ENCODE measurements at regions not wholly inside any gene's neighbourhood (a gene's known extent, or its start where the extent isn't known, plus 50 kb on each side); places are given as distances from the start of the nearest gene placed in this dataset.

- H3K27me3 Mint-ChIP-seq (ENCODE audit: insufficient read depth), result no peaks in the 10 kb centered on the region
- peaks cover 43% of the 10 kb centered on the region for H3K9me3 Mint-ChIP-seq
- no peak for DNase-seq
- H3K36me3 Mint-ChIP-seq (ENCODE audit: low read depth), result no peaks in the 10 kb centered on the region
- H3K4me3 Mint-ChIP-seq, result no peak overlapping the region
- no peaks in the 10 kb centered on the region for H3K4me1 Mint-ChIP-seq (ENCODE audit: low read depth)
- no peak for TF ChIP-seq CTCF (IDR thresholded peaks at IDR 0.05)
- no peak overlapping the region for H3K27ac Mint-ChIP-seq
Measured at GRCh38 chr1:191929383-191929782, 228.9 kb upstream of the RGS18 start.

- Mint-ChIP-seq H3K4me3 (no peak overlapping the region), H3K9me3 (peaks cover 19% of the 10 kb centered on the region), H3K27me3 (ENCODE audit: insufficient read depth) (no peaks in the 10 kb centered on the region), H3K27ac (no peak overlapping the region), H3K36me3 (ENCODE audit: low read depth) (no peaks in the 10 kb centered on the region), H3K4me1 (ENCODE audit: low read depth) (no peaks in the 10 kb centered on the region)
- DNase-seq, result no peak
- no peak for TF ChIP-seq CTCF (IDR thresholded peaks at IDR 0.05)
Measured at GRCh38 chr1:191943684-191944083, 214.6 kb upstream of the RGS18 start.

GRCh38 chr1:191953526-191953925 lies 204.7 kb upstream of the RGS18 start:
- H3K4me3 Mint-ChIP-seq, result no peak overlapping the region
- H3K4me1 Mint-ChIP-seq (ENCODE audit: low read depth), result no peaks in the 10 kb centered on the region
- no peak for DNase-seq
- H3K36me3 Mint-ChIP-seq (ENCODE audit: low read depth), result peaks cover 5% of the 10 kb centered on the region
- TF ChIP-seq CTCF (IDR thresholded peaks at IDR 0.05), result no peak
- H3K9me3 Mint-ChIP-seq, result peaks cover 12% of the 10 kb centered on the region
- H3K27ac Mint-ChIP-seq, result no peak overlapping the region
- H3K27me3 Mint-ChIP-seq (ENCODE audit: insufficient read depth), result no peaks in the 10 kb centered on the region

- no peaks in the 10 kb centered on the region for H3K27me3 Mint-ChIP-seq (ENCODE audit: insufficient read depth)
- H3K4me1 Mint-ChIP-seq (ENCODE audit: low read depth), result no peaks in the 10 kb centered on the region; the same call in 1 of the 2 replicates
- DNase-seq, result no peak
- peaks cover 8% of the 10 kb centered on the region; the same call in 1 of the 2 replicates for H3K9me3 Mint-ChIP-seq
- no peak overlapping the region for H3K4me3 Mint-ChIP-seq
- no peak for TF ChIP-seq CTCF (IDR thresholded peaks at IDR 0.05)
- H3K36me3 Mint-ChIP-seq (ENCODE audit: low read depth), result no peaks in the 10 kb centered on the region
- H3K27ac Mint-ChIP-seq, result no peak overlapping the region
Measured at GRCh38 chr1:191959856-191960255, 198.4 kb upstream of the RGS18 start.

GRCh38 chr1:191963286-191963685 lies 195.0 kb upstream of the RGS18 start:
- no peak for TF ChIP-seq CTCF (IDR thresholded peaks at IDR 0.05)
- DNase-seq, result no peak
- Mint-ChIP-seq H3K9me3 (peaks cover 8% of the 10 kb centered on the region; the same call in 1 of the 2 replicates), H3K4me1 (ENCODE audit: low read depth) (no peaks in the 10 kb centered on the region; the same call in 1 of the 2 replicates), H3K27ac (no peak overlapping the region), H3K4me3 (no peak overlapping the region), H3K36me3 (ENCODE audit: low read depth) (no peaks in the 10 kb centered on the region), H3K27me3 (ENCODE audit: insufficient read depth) (no peaks in the 10 kb centered on the region)
